SHP77 treated with DMSO at 0.1 percent for 48 hours (cell line): ENCODE measurements at regions not wholly inside any gene's neighbourhood (a gene's known extent, or its start where the extent isn't known, plus 50 kb on each side); places are given as distances from the start of the nearest gene placed in this dataset.
"Not testable (repeated sequence)": the region's sequence is repeated elsewhere in the genome, so short reads cannot be mapped to it uniquely, and the experiment has no call there.

Source experiments
- DNase-seq: peaks from one replicate; lab custom pipeline; 2025; lab: John Stamatoyannopoulos, UW

- no peak for DNase-seq
Observed at GRCh38 chr1:69077633-69078032, 490.1 kb upstream of the LRRC7 start.

GRCh38 chr1:69081668-69082067, 486.1 kb upstream of the LRRC7 start:
- no peak for DNase-seq

- no peak for DNase-seq
Observed at GRCh38 chr1:69082312-69082711, 485.4 kb upstream of the LRRC7 start.

- DNase-seq: no peak
Observed at GRCh38 chr1:69086148-69086547, 481.6 kb upstream of the LRRC7 start.

- DNase-seq: no peak
Observed at GRCh38 chr1:69088571-69088970, 479.2 kb upstream of the LRRC7 start.

- DNase-seq: no peak
Observed at GRCh38 chr1:69090170-69090569, 477.6 kb upstream of the LRRC7 start.

GRCh38 chr1:69090752-69091151, 477.0 kb upstream of the LRRC7 start:
- DNase-seq: no peak

- not testable (repeated sequence) for DNase-seq
Observed at GRCh38 chr1:69102058-69102457, 465.7 kb upstream of the LRRC7 start.

GRCh38 chr1:69103213-69103612, 464.5 kb upstream of the LRRC7 start:
- DNase-seq: no peak

- DNase-seq: no peak
Observed at GRCh38 chr1:69103705-69104385, 463.9 kb upstream of the LRRC7 start.

GRCh38 chr1:69104894-69105293, 462.8 kb upstream of the LRRC7 start:
- DNase-seq: no peak

- DNase-seq: no peak
Observed at GRCh38 chr1:69109277-69109676, 458.4 kb upstream of the LRRC7 start.

GRCh38 chr1:69110851-69111250, 456.9 kb upstream of the LRRC7 start:
- DNase-seq: no peak

- DNase-seq: not testable (repeated sequence)
Observed at GRCh38 chr1:69120126-69120741, 447.5 kb upstream of the LRRC7 start.

- no peak for DNase-seq
Observed at GRCh38 chr1:69120817-69121216, 446.9 kb upstream of the LRRC7 start.

GRCh38 chr1:69121723-69122122, 446.0 kb upstream of the LRRC7 start:
- DNase-seq: no peak

GRCh38 chr1:69122373-69122772, 445.3 kb upstream of the LRRC7 start:
- DNase-seq: no peak

GRCh38 chr1:69123486-69123885, 444.2 kb upstream of the LRRC7 start:
- DNase-seq: no peak

- no peak for DNase-seq
Observed at GRCh38 chr1:69126796-69127195, 440.9 kb upstream of the LRRC7 start.

- no peak for DNase-seq
Observed at GRCh38 chr1:69128204-69128603, 439.5 kb upstream of the LRRC7 start.

GRCh38 chr1:69129538-69129937, 438.2 kb upstream of the LRRC7 start:
- no peak for DNase-seq

GRCh38 chr1:69138172-69138571, 429.6 kb upstream of the LRRC7 start:
- DNase-seq: no peak

- DNase-seq: no peak
Observed at GRCh38 chr1:69139007-69139406, 428.7 kb upstream of the LRRC7 start.

- no peak for DNase-seq
Observed at GRCh38 chr1:69146303-69146702, 421.4 kb upstream of the LRRC7 start.
